ENCODE measurements at regions not wholly inside any gene's neighbourhood (a gene's known extent, or its start where the extent isn't known, plus 50 kb on each side); places are given as distances from the start of the nearest gene placed in this dataset.

GRCh38 chr5:6321078-6321477 is 57.3 kb downstream of the MED10 start:
- no peaks in the 10 kb centered on the region for H3K27me3 ChIP-seq (ENCODE audit: insufficient read depth, low read length, poor library complexity)
- H3K9ac ChIP-seq (ENCODE audit: low read depth, low read length): no peak overlapping the region
- no peaks in the 10 kb centered on the region for H4K20me1 ChIP-seq (ENCODE audit: insufficient read depth, low read length)
- no peak overlapping the region for H2AFZ ChIP-seq (ENCODE audit: low read depth, low read length)
- H3K4me1 ChIP-seq (ENCODE audit: insufficient read depth, low read length): no peaks in the 10 kb centered on the region
- ATAC-seq (ENCODE audit: insufficient read depth, low read depth) (no peak), DNase-seq (no peak)
- H3K36me3 ChIP-seq (ENCODE audit: insufficient read depth, low read length): no peaks in the 10 kb centered on the region
- H3K27ac ChIP-seq (ENCODE audit: low read length): no peak overlapping the region
- no peak for TF ChIP-seq EZH2 (IDR thresholded peaks at IDR 0.05; ENCODE audit: borderline replicate concordance, low read depth, low read length, severe bottlenecking)
- no peak for TF ChIP-seq CTCF (IDR thresholded peaks at IDR 0.05; ENCODE audit: borderline replicate concordance, extremely low read depth, low read length, poor library complexity, severe bottlenecking)
- H3K4me2 ChIP-seq (ENCODE audit: insufficient read depth, low read length): no peak overlapping the region
- H3K9me3 ChIP-seq (ENCODE audit: insufficient read depth, low read length, severe bottlenecking): peaks cover 5% of the 10 kb centered on the region
- H3K4me3 ChIP-seq (ENCODE audit: low read depth in 1 of 2, low read length in 2 of 2): no peak overlapping the region
- H3K79me2 ChIP-seq (ENCODE audit: insufficient read depth, low read length): no peaks in the 10 kb centered on the region

DNA sequence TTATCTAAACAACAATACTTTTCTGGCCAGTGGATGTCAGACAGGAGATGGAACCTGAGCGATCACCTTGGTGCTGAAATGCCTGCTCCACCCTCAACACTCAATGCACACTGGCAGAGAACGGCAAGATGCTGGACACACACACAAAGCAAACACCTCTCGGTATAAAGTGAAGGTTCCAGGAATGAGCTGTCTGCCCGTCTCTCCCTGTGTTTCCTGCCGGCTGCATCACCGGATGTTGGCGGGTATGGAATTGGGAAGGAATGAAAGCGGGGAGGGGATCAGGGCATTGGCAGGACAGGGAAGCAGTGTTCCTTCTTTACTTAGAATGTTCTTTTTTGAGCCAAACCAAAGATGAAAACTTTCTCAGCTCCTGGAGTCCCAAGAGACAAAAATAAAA is 59.2 kb downstream of the MED10 start:
- H3K36me3 ChIP-seq (ENCODE audit: insufficient read depth, low read length): no peaks in the 10 kb centered on the region
- ATAC-seq (ENCODE audit: insufficient read depth, low read depth): no peak

DNA sequence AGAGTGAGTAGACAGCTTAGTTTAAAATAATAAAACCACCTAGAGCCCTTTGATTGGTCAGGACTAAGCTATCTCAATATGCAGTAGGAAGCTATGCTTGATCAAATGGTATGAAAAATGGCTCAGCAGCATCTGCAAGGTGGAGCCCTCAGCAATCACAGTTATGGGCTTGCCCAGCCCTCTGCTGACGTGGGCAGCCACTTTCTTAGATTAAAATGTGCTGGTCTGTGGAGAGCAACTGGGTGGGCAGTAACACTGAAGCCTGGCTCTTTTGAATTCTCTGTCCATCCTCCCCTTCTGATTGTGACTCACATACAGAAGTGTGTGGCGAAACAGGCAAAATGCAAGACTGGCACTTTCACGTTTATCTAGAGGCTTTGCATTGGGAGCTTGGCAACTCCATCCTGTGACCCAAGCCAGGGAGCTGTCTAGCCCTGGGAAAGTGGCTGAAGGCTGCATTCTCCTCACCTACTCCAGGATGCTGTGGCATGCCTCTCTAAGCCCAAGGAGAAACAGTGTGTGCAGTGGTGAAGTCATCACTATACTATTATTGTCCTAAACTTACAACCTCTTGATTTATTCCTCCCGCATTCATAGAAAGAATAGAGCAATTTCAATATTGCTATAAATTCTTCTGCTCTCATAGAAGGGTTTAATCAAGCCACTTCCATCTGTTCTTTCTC is 61.1 kb downstream of the MED10 start:
- no peaks in the 10 kb centered on the region for H3K4me1 ChIP-seq (ENCODE audit: insufficient read depth, low read length)
- H2AFZ ChIP-seq (ENCODE audit: low read depth, low read length): no peak overlapping the region
- DNase-seq (no peak), ATAC-seq (ENCODE audit: insufficient read depth, low read depth) (no peak)
- H3K4me3 ChIP-seq (ENCODE audit: low read depth in 1 of 2, low read length in 2 of 2): no peak overlapping the region
- peaks cover 2% of the 10 kb centered on the region for H3K9me3 ChIP-seq (ENCODE audit: insufficient read depth, low read length, severe bottlenecking)
- TF ChIP-seq EZH2 (IDR thresholded peaks at IDR 0.05; ENCODE audit: borderline replicate concordance, low read depth, low read length, severe bottlenecking) (no peak), CTCF (IDR thresholded peaks at IDR 0.05; ENCODE audit: borderline replicate concordance, extremely low read depth, low read length, poor library complexity, severe bottlenecking) (no peak)
- H3K27ac ChIP-seq (ENCODE audit: low read length): no peak overlapping the region
- H3K27me3 ChIP-seq (ENCODE audit: insufficient read depth, low read length, poor library complexity): no peaks in the 10 kb centered on the region
- H3K79me2 ChIP-seq (ENCODE audit: insufficient read depth, low read length): no peaks in the 10 kb centered on the region
- no peaks in the 10 kb centered on the region for H4K20me1 ChIP-seq (ENCODE audit: insufficient read depth, low read length)
- H3K4me2 ChIP-seq (ENCODE audit: insufficient read depth, low read length): no peak overlapping the region
- H3K36me3 ChIP-seq (ENCODE audit: insufficient read depth, low read length): no peaks in the 10 kb centered on the region
- H3K9ac ChIP-seq (ENCODE audit: low read depth, low read length): no peak overlapping the region

More for the DNA sequence above, 59.2 kb downstream of the MED10 start:
- no peak overlapping the region for H3K4me3 ChIP-seq (ENCODE audit: low read depth in 1 of 2, low read length in 2 of 2)
- no peaks in the 10 kb centered on the region for H4K20me1 ChIP-seq (ENCODE audit: insufficient read depth, low read length)
- peaks cover 5% of the 10 kb centered on the region for H3K9me3 ChIP-seq (ENCODE audit: insufficient read depth, low read length, severe bottlenecking)
- H3K27me3 ChIP-seq (ENCODE audit: insufficient read depth, low read length, poor library complexity): no peaks in the 10 kb centered on the region
- no peaks in the 10 kb centered on the region for H3K4me1 ChIP-seq (ENCODE audit: insufficient read depth, low read length)
- no peaks in the 10 kb centered on the region for H3K79me2 ChIP-seq (ENCODE audit: insufficient read depth, low read length)
- no peak overlapping the region for H3K27ac ChIP-seq (ENCODE audit: low read length)
- no peak overlapping the region for H3K9ac ChIP-seq (ENCODE audit: low read depth, low read length)
- TF ChIP-seq CTCF (IDR thresholded peaks at IDR 0.05; ENCODE audit: borderline replicate concordance, extremely low read depth, low read length, poor library complexity, severe bottlenecking): no peak
- TF ChIP-seq EZH2 (IDR thresholded peaks at IDR 0.05; ENCODE audit: borderline replicate concordance, low read depth, low read length, severe bottlenecking): no peak
- no peak for DNase-seq
- no peak overlapping the region for H3K4me2 ChIP-seq (ENCODE audit: insufficient read depth, low read length)
- no peak overlapping the region for H2AFZ ChIP-seq (ENCODE audit: low read depth, low read length)
